ENCODE measurements at regions not wholly inside any gene's neighbourhood (a gene's known extent, or its start where the extent isn't known, plus 50 kb on each side); places are given as distances from the start of the nearest gene placed in this dataset.

DNA sequence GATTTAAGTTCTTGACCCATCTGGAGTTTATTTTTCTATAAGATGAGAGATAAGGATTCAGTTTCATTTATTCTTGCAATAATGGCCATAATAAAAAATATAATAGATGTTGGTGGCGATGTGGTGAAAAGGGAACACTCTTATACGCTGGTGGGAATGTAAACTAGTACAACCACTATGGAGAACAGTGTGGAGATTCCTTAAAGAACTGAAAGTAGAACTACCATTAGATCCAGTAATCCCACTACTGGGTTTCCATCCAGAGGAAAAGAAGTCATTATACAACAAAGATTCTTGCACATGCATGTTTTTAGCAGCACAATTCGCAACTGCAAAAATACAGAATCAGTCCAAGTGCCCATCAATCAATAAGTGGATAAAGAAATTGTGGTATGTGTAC, 1040.5 kb upstream of the GYPC start:
- no peak for DNase-seq (ENCODE audit: low read depth)
- Histone ChIP-seq H3K36me3 (ENCODE audit: control insufficient read depth, insufficient read depth, low read length, severe bottlenecking) (no peaks in the 10 kb centered on the region), H3K27me3 (replicated peaks; ENCODE audit: control insufficient read depth, insufficient read depth, low read length) (no peaks in the 10 kb centered on the region), H3K9ac (ENCODE audit: low read length) (no peak overlapping the region), H3K4me1 (ENCODE audit: control insufficient read depth, insufficient read depth, low read length) (no peaks in the 10 kb centered on the region), H3K4me3 (ENCODE audit: low read length) (no peak overlapping the region), H3K9me3 (ENCODE audit: control insufficient read depth, low read length) (peaks cover 3% of the 10 kb centered on the region)

GRCh38 chr2:125630377-125630776, 1025.6 kb upstream of the GYPC start:
- H3K4me3 ChIP-seq (ENCODE audit: low read length): no peak overlapping the region
- no peaks in the 10 kb centered on the region for H3K9me3 ChIP-seq (ENCODE audit: control insufficient read depth, low read length)
- H3K36me3 ChIP-seq (ENCODE audit: control insufficient read depth, insufficient read depth, low read length, severe bottlenecking): no peaks in the 10 kb centered on the region
- H3K4me1 ChIP-seq (ENCODE audit: control insufficient read depth, insufficient read depth, low read length): no peaks in the 10 kb centered on the region
- no peaks in the 10 kb centered on the region for H3K27me3 ChIP-seq (replicated peaks; ENCODE audit: control insufficient read depth, insufficient read depth, low read length)
- no peak overlapping the region for H3K9ac ChIP-seq (ENCODE audit: low read length)
- no peak for DNase-seq (ENCODE audit: low read depth)

- Histone ChIP-seq H3K36me3 (ENCODE audit: control insufficient read depth, insufficient read depth, low read length, severe bottlenecking) (no peaks in the 10 kb centered on the region), H3K4me1 (ENCODE audit: control insufficient read depth, insufficient read depth, low read length) (no peaks in the 10 kb centered on the region), H3K27me3 (replicated peaks; ENCODE audit: control insufficient read depth, insufficient read depth, low read length) (no peaks in the 10 kb centered on the region), H3K9me3 (ENCODE audit: control insufficient read depth, low read length) (peaks cover 4% of the 10 kb centered on the region), H3K9ac (ENCODE audit: low read length) (no peak overlapping the region), H3K4me3 (ENCODE audit: low read length) (no peak overlapping the region)
- DNase-seq (ENCODE audit: low read depth): no peak
Measured at GRCh38 chr2:125634662-125635061, 1021.3 kb upstream of the GYPC start.

DNA sequence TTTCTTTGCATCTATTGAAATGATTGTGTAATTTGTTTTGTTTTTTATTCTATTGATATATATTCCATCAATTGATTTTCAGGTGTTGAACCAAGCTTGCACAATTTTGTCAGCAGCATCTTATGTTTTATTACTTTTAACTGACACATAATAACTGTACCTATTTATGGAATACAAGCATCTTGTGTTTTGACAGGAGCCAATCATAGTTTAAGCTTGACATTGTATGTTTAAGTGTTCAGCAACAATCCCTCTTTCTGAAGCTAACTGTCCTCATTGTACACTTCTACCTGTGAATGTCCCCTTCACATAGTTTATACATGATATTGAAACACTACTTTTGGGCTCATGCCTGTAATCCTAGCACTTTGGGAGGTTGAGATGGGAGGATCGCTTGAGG, 1017.6 kb upstream of the GYPC start:
- H3K9me3 ChIP-seq (ENCODE audit: control insufficient read depth, low read length): peaks cover 4% of the 10 kb centered on the region
- no peak for DNase-seq (ENCODE audit: low read depth)
- no peaks in the 10 kb centered on the region for H3K4me1 ChIP-seq (ENCODE audit: control insufficient read depth, insufficient read depth, low read length)
- H3K9ac ChIP-seq (ENCODE audit: low read length): no peak overlapping the region
- no peaks in the 10 kb centered on the region for H3K36me3 ChIP-seq (ENCODE audit: control insufficient read depth, insufficient read depth, low read length, severe bottlenecking)
- no peaks in the 10 kb centered on the region for H3K27me3 ChIP-seq (replicated peaks; ENCODE audit: control insufficient read depth, insufficient read depth, low read length)
- H3K4me3 ChIP-seq (ENCODE audit: low read length): no peak overlapping the region

- Histone ChIP-seq H3K9ac (ENCODE audit: low read length) (no peak overlapping the region), H3K9me3 (ENCODE audit: control insufficient read depth, low read length) (no peaks in the 10 kb centered on the region), H3K4me3 (ENCODE audit: low read length) (no peak overlapping the region), H3K36me3 (ENCODE audit: control insufficient read depth, insufficient read depth, low read length, severe bottlenecking) (no peaks in the 10 kb centered on the region), H3K27me3 (replicated peaks; ENCODE audit: control insufficient read depth, insufficient read depth, low read length) (no peaks in the 10 kb centered on the region), H3K4me1 (ENCODE audit: control insufficient read depth, insufficient read depth, low read length) (no peaks in the 10 kb centered on the region)
- no peak for DNase-seq (ENCODE audit: low read depth)
Measured at GRCh38 chr2:125642032-125642431, 1013.9 kb upstream of the GYPC start.

- no peaks in the 10 kb centered on the region for H3K4me1 ChIP-seq (ENCODE audit: control insufficient read depth, insufficient read depth, low read length)
- DNase-seq (ENCODE audit: low read depth): no peak
- no peak overlapping the region for H3K9ac ChIP-seq (ENCODE audit: low read length)
Measured at GRCh38 chr2:125643128-125643527, 1012.8 kb upstream of the GYPC start.

GRCh38 chr2:125643585-125643984, 1012.4 kb upstream of the GYPC start:
- no peak overlapping the region for H3K4me3 ChIP-seq (ENCODE audit: low read length)
- H3K27me3 ChIP-seq (replicated peaks; ENCODE audit: control insufficient read depth, insufficient read depth, low read length): no peaks in the 10 kb centered on the region
- H3K9ac ChIP-seq (ENCODE audit: low read length): no peak overlapping the region
- no peaks in the 10 kb centered on the region for H3K4me1 ChIP-seq (ENCODE audit: control insufficient read depth, insufficient read depth, low read length)
- no peak for DNase-seq (ENCODE audit: low read depth)
- no peaks in the 10 kb centered on the region for H3K9me3 ChIP-seq (ENCODE audit: control insufficient read depth, low read length)
- H3K36me3 ChIP-seq (ENCODE audit: control insufficient read depth, insufficient read depth, low read length, severe bottlenecking): no peaks in the 10 kb centered on the region

More at GRCh38 chr2:125643128-125643527, 1012.8 kb upstream of the GYPC start:
- no peaks in the 10 kb centered on the region for H3K36me3 ChIP-seq (ENCODE audit: control insufficient read depth, insufficient read depth, low read length, severe bottlenecking)
- no peaks in the 10 kb centered on the region for H3K9me3 ChIP-seq (ENCODE audit: control insufficient read depth, low read length)
- no peak overlapping the region for H3K4me3 ChIP-seq (ENCODE audit: low read length)
- H3K27me3 ChIP-seq (replicated peaks; ENCODE audit: control insufficient read depth, insufficient read depth, low read length): no peaks in the 10 kb centered on the region

GRCh38 chr2:125644257-125644656, 1011.7 kb upstream of the GYPC start:
- no peaks in the 10 kb centered on the region for H3K36me3 ChIP-seq (ENCODE audit: control insufficient read depth, insufficient read depth, low read length, severe bottlenecking)
- no peak overlapping the region for H3K4me3 ChIP-seq (ENCODE audit: low read length)
- H3K9me3 ChIP-seq (ENCODE audit: control insufficient read depth, low read length): no peaks in the 10 kb centered on the region
- no peaks in the 10 kb centered on the region for H3K4me1 ChIP-seq (ENCODE audit: control insufficient read depth, insufficient read depth, low read length)
- H3K9ac ChIP-seq (ENCODE audit: low read length): no peak overlapping the region
- DNase-seq (ENCODE audit: low read depth): no peak
- H3K27me3 ChIP-seq (replicated peaks; ENCODE audit: control insufficient read depth, insufficient read depth, low read length): no peaks in the 10 kb centered on the region

DNA sequence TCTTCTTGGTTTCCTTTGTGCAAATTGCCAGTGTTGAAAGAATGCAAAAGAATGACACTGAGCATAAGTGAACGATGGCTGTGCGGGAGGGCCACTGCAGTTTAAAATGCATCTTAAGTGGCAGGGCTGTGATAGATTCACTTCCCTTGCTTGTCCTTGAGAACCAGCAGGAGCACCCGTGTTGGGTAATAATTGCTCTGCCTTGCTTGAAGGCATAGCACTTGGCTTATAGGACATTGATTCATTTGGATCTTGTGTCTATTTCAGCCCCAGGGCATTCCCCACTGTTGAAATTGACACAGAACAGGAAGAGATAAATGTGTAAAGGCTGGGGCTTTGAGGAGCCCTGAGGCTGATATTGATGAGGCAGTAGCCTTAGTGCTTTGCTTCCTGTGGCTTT, 1003.7 kb upstream of the GYPC start:
- Histone ChIP-seq H3K9ac (ENCODE audit: low read length) (no peak overlapping the region), H3K27me3 (replicated peaks; ENCODE audit: control insufficient read depth, insufficient read depth, low read length) (no peaks in the 10 kb centered on the region), H3K4me3 (ENCODE audit: low read length) (no peak overlapping the region), H3K9me3 (ENCODE audit: control insufficient read depth, low read length) (no peaks in the 10 kb centered on the region), H3K36me3 (ENCODE audit: control insufficient read depth, insufficient read depth, low read length, severe bottlenecking) (no peaks in the 10 kb centered on the region), H3K4me1 (ENCODE audit: control insufficient read depth, insufficient read depth, low read length) (no peaks in the 10 kb centered on the region)
- no peak for DNase-seq (ENCODE audit: low read depth)

DNA sequence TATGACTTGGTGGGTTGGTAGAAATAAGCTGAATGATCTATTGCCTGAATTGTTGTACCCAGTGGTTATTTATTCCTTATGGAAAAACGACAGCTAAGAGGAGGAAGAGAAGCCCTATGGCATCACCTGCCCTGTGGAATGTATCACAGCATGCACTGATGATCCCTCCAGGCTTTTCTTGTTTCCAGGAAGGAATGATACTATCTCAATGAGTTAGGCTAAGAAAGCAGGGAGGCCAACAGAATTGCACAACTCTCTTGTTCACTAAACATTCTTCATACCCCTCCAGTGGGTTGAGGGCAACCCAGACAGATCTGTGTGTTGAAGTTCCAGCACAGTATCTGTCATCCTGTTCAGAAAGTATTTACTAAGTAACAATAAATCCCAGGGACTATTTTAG, 1001.7 kb upstream of the GYPC start:
- DNase-seq (ENCODE audit: low read depth): no peak
- Histone ChIP-seq H3K9me3 (ENCODE audit: control insufficient read depth, low read length) (no peaks in the 10 kb centered on the region), H3K36me3 (ENCODE audit: control insufficient read depth, insufficient read depth, low read length, severe bottlenecking) (no peaks in the 10 kb centered on the region), H3K9ac (ENCODE audit: low read length) (no peak overlapping the region), H3K4me3 (ENCODE audit: low read length) (no peak overlapping the region), H3K27me3 (replicated peaks; ENCODE audit: control insufficient read depth, insufficient read depth, low read length) (no peaks in the 10 kb centered on the region), H3K4me1 (ENCODE audit: control insufficient read depth, insufficient read depth, low read length) (no peaks in the 10 kb centered on the region)

GRCh38 chr2:125656190-125656589, 999.8 kb upstream of the GYPC start:
- Histone ChIP-seq H3K36me3 (ENCODE audit: control insufficient read depth, insufficient read depth, low read length, severe bottlenecking) (no peaks in the 10 kb centered on the region), H3K4me1 (ENCODE audit: control insufficient read depth, insufficient read depth, low read length) (no peaks in the 10 kb centered on the region)
- DNase-seq (ENCODE audit: low read depth): no peak

GRCh38 chr2:125658583-125658982, 997.4 kb upstream of the GYPC start:
- H3K36me3 ChIP-seq (ENCODE audit: control insufficient read depth, insufficient read depth, low read length, severe bottlenecking): no peaks in the 10 kb centered on the region
- H3K9me3 ChIP-seq (ENCODE audit: control insufficient read depth, low read length): no peaks in the 10 kb centered on the region
- no peaks in the 10 kb centered on the region for H3K4me1 ChIP-seq (ENCODE audit: control insufficient read depth, insufficient read depth, low read length)
- no peaks in the 10 kb centered on the region for H3K27me3 ChIP-seq (replicated peaks; ENCODE audit: control insufficient read depth, insufficient read depth, low read length)
- no peak overlapping the region for H3K9ac ChIP-seq (ENCODE audit: low read length)
- H3K4me3 ChIP-seq (ENCODE audit: low read length): no peak overlapping the region
- DNase-seq (ENCODE audit: low read depth): no peak

More at GRCh38 chr2:125656190-125656589, 999.8 kb upstream of the GYPC start:
- Histone ChIP-seq H3K9me3 (ENCODE audit: control insufficient read depth, low read length) (no peaks in the 10 kb centered on the region), H3K27me3 (replicated peaks; ENCODE audit: control insufficient read depth, insufficient read depth, low read length) (no peaks in the 10 kb centered on the region), H3K4me3 (ENCODE audit: low read length) (no peak overlapping the region), H3K9ac (ENCODE audit: low read length) (no peak overlapping the region)

Measured in adipocyte (in vitro differentiated cells).